SK-N-SH (cell line): ENCODE measurements at regions not wholly inside any gene's neighbourhood (a gene's known extent, or its start where the extent isn't known, plus 50 kb on each side); places are given as distances from the start of the nearest gene placed in this dataset.

Experiments used
- CTCF ChIA-PET: fragments of 300-600, 350-600 bp; formaldehyde crosslinking; extraction: SDS; loops from one replicate; lab custom pipeline; 2021; lab: Yijun Ruan, JAX
- POLR2A ChIA-PET: fragments of 350-600 bp; sonication (Branson Sonifier 250); formaldehyde crosslinking; extraction: SDS; loops from one replicate; lab custom pipeline; 2020; ENCODE audit warnings: antibody characterized with exemption, inconsistent platforms; lab: Yijun Ruan, JAX
- DNase-seq: peaks from one replicate; pipeline ENCODE4 v3.0.0; 2012
- H2AFZ ChIP-seq: fragments of 200-600 bp; sonication (generic); 2 replicates; pipeline ENCODE4 v1.8.1; 2016; ENCODE audit warnings: antibody characterized with exemption, mild to moderate bottlenecking, low read depth
- H3F3A ChIP-seq: fragments of 200-600 bp; sonication (generic); replicated peaks from 2 replicates; pipeline ENCODE3; 2016; ENCODE audit warnings: antibody characterized with exemption, mild to moderate bottlenecking; ENCODE audit not compliant: insufficient read depth
- H3K27ac ChIP-seq, 2 experiments: fragments of 200-500 bp in 1 of 2; fragments of 200-600 bp in 1 of 2; sonication (Bioruptor generic) in 1 of 2; sonication (generic), shearing (Covaris generic) in 1 of 2; 2 replicates each; pipeline versions ENCODE4 v1.5.1 to v1.6.1; 2014 to 2016; ENCODE audit warnings: low read depth in 2 of 2, inconsistent platforms in 1 of 2, low read length in 1 of 2, mild to moderate bottlenecking in 1 of 2, mixed read lengths in 1 of 2
- H3K27me3 ChIP-seq: fragments of 200-600 bp; sonication (generic), shearing (Covaris generic); 2 replicates; pipeline ENCODE4 v1.6.1; 2016; ENCODE audit warnings: mixed run types; ENCODE audit not compliant: insufficient read depth
- H3K36me3 ChIP-seq, 2 experiments: fragments of 200-500 bp in 1 of 2; fragments of 200-600 bp in 1 of 2; sonication (Bioruptor generic) in 1 of 2; sonication (generic) in 1 of 2; replicated peaks in 1 of 2; 2 replicates each; pipeline versions ENCODE3 to v1.5.1; 2014 to 2016; ENCODE audit warnings: low read length in 1 of 2, mild to moderate bottlenecking in 1 of 2; ENCODE audit not compliant: insufficient read depth in 2 of 2, control insufficient read depth in 1 of 2
- H3K4me1 ChIP-seq, 2 experiments: fragments of 200-500 bp in 1 of 2; fragments of 200-600 bp in 1 of 2; sonication (Bioruptor generic) in 1 of 2; sonication (generic), shearing (Covaris generic) in 1 of 2; 2 replicates each; pipeline versions ENCODE4 v1.5.1 to v1.6.1; 2014 to 2016; ENCODE audit warnings: low read depth in 1 of 2, low read length in 1 of 2, mixed run types in 1 of 2; ENCODE audit not compliant: insufficient read depth in 2 of 2, control insufficient read depth in 1 of 2
- H3K4me2 ChIP-seq: fragments of 200-600 bp; sonication (generic), shearing (Covaris generic); 2 replicates; pipeline ENCODE4 v1.6.1; 2017; ENCODE audit warnings: mixed run types
- H3K4me3 ChIP-seq, 2 experiments: fragments of 200-500 bp in 1 of 2; fragments of 200-600 bp in 1 of 2; sonication (Bioruptor generic) in 1 of 2; sonication (generic), shearing (Covaris generic) in 1 of 2; 2 replicates each; pipeline versions ENCODE4 v1.5.1 to v1.8.1; 2014 to 2016; ENCODE audit warnings: low read depth in 2 of 2, inconsistent platforms in 1 of 2, low read length in 1 of 2, mild to moderate bottlenecking in 1 of 2, mixed read lengths in 1 of 2, moderate library complexity in 1 of 2
- H3K79me2 ChIP-seq: fragments of 200-600 bp; sonication (generic); 2 replicates; pipeline ENCODE4 v1.8.1; 2017; ENCODE audit warnings: mild to moderate bottlenecking; ENCODE audit not compliant: insufficient read depth
- H3K9ac ChIP-seq: fragments of 200-600 bp; sonication (generic); 2 replicates; pipeline ENCODE4 v1.6.1; 2017; ENCODE audit warnings: mixed run types
- H3K9me2 ChIP-seq: fragments of 200-600 bp; sonication (generic); 2 replicates; pipeline ENCODE4 v1.6.1; 2017; ENCODE audit warnings: mixed run types
- H3K9me3 ChIP-seq: fragments of 200-600 bp; sonication (generic); 2 replicates; pipeline ENCODE4 v1.6.1; 2017; ENCODE audit warnings: mixed run types, mild to moderate bottlenecking, moderate library complexity
- H4K20me1 ChIP-seq: fragments of 200-600 bp; sonication (generic); 2 replicates; pipeline ENCODE4 v1.6.1; 2017; ENCODE audit warnings: mild to moderate bottlenecking, mixed run types; ENCODE audit not compliant: insufficient read depth
- CHD2 ChIP-seq: fragments of 150-350 bp; IDR thresholded peaks from 2 replicates; pipeline ENCODE4 v1.6.1; 2018; ENCODE audit warnings: low read length; ENCODE audit not compliant: partially characterized antibody
- ELF1 ChIP-seq: IDR thresholded peaks from 2 replicates; pipeline ENCODE4 v1.4.0; 2012
- EP300 ChIP-seq, 2 experiments: IDR thresholded peaks; 2 replicates each; pipeline versions ENCODE4 v1.4.0 to v1.6.1; 2012; ENCODE audit warnings: borderline replicate concordance in 1 of 2, low read depth in 1 of 2, low read length in 1 of 2
- EZH2phosphoT487 ChIP-seq: fragments of 200-600 bp; sonication (generic); IDR thresholded peaks from 2 replicates; pipeline ENCODE4 v1.6.1; 2017; ENCODE audit warnings: low read depth, mixed run types, mild to moderate bottlenecking, antibody characterized with exemption, moderate library complexity, borderline replicate concordance
- FOSL2 ChIP-seq: IDR thresholded peaks from 2 replicates; pipeline ENCODE4 v1.4.0; 2012; ENCODE audit warnings: low read depth, mild to moderate bottlenecking, moderate library complexity, borderline replicate concordance
- GABPA ChIP-seq: IDR thresholded peaks from 2 replicates; pipeline ENCODE4 v1.4.0; 2012; ENCODE audit warnings: low read depth, mild to moderate bottlenecking
- GATA2 ChIP-seq: sonication (generic); formaldehyde crosslinking; IDR thresholded peaks from 2 replicates; pipeline ENCODE4 v1.5.0; 2020; ENCODE audit warnings: mild to moderate bottlenecking, missing genetic modification reagents
- JUND ChIP-seq: IDR thresholded peaks from 2 replicates; pipeline ENCODE4 v1.4.0; 2012
- MEF2A ChIP-seq: IDR thresholded peaks from 2 replicates; pipeline ENCODE4 v1.4.0; 2012; ENCODE audit warnings: low read depth, borderline replicate concordance
- NFIC ChIP-seq: IDR thresholded peaks from 2 replicates; pipeline ENCODE4 v1.4.0; 2012; ENCODE audit warnings: borderline replicate concordance
- NRF1 ChIP-seq: IDR thresholded peaks from 2 replicates; pipeline ENCODE4 v1.6.1; 2012; ENCODE audit warnings: low read depth, mild to moderate bottlenecking, low read length
- RAD21 ChIP-seq: IDR thresholded peaks from 2 replicates; pipeline ENCODE4 v1.6.1; 2012; ENCODE audit warnings: mild to moderate bottlenecking, low read length
- RFX5 ChIP-seq: IDR thresholded peaks from 2 replicates; pipeline ENCODE4 v1.6.1; 2012; ENCODE audit warnings: mild to moderate bottlenecking, improper control_type of control experiment, low read length
- SIN3A ChIP-seq: IDR thresholded peaks from 2 replicates; pipeline ENCODE4 v1.6.1; 2012; ENCODE audit warnings: low read depth, mild to moderate bottlenecking, low read length, moderate library complexity, borderline replicate concordance
- SMC3 ChIP-seq: IDR thresholded peaks from 2 replicates; pipeline ENCODE4 v1.6.1; 2012; ENCODE audit warnings: low read depth, low read length, improper control_type of control experiment
- WGBS: methylation state at CpG from one replicate; pipeline ENCODE4 v1.1.6; 2017; ENCODE audit warnings: low lambda C conversion rate; 5-methylcytosine and 5-hydroxymethylcytosine counted together
- TF ChIP-seq, protein P1 (sequence below): IDR thresholded peaks from 2 replicates; pipeline ENCODE4 v1.4.0; 2012; ENCODE audit warnings: low read depth
- TF ChIP-seq, protein P2 (sequence below): IDR thresholded peaks from 2 replicates; pipeline ENCODE4 v1.6.1; 2012; ENCODE audit warnings: mild to moderate bottlenecking, low read depth, low read length, moderate library complexity
- TF ChIP-seq, protein P3 (sequence below): IDR thresholded peaks from 2 replicates; pipeline ENCODE4; 2012
- TF ChIP-seq, protein P4 (sequence below): fragments of 150-350 bp; IDR thresholded peaks from 2 replicates; pipeline ENCODE4 v1.6.1; 2017; ENCODE audit warnings: antibody characterized with exemption, low read length, low read depth, borderline replicate concordance

DNA sequence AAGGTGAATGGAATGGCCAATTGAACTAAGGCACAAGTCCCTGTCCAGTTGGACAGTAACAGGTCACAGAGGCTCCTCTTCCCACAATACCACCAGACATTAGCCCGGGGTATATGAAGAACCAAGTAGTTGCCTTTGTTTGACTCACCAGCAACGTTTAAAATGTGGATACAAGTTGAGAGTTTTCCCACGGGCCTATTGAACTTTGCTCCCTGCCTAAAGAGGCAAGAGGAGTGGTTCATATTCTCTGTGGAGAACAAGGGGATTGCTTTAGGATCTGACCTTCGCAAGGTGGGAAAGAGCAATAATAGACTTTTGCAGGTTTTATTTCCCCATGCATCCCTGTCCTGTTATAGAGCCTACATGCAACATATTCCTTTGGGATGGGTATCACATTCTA is 177.2 kb downstream of the POU4F1 start:
- Histone ChIP-seq H4K20me1 (no peaks in the 10 kb centered on the region), H3K9me3 (no peaks in the 10 kb centered on the region), H3K4me2 (no peak overlapping the region), H3K4me3 (no peak overlapping the region), H3K9me2 (no peaks in the 10 kb centered on the region), H3K27me3 (no peaks in the 10 kb centered on the region), H3K27ac (no peak overlapping the region), H3K9ac (no peak overlapping the region), H2AFZ (no peak overlapping the region), H3K79me2 (no peaks in the 10 kb centered on the region), H3K4me1 (no peaks in the 10 kb centered on the region), H3F3A (no peaks in the 10 kb centered on the region), H3K36me3 (no peaks in the 10 kb centered on the region)
- WGBS = 11% methylated on average over 4 of the region's 4 CpGs
- POLR2A ChIA-PET = no interaction called here
- CTCF ChIA-PET = no interaction called here
- no peak for DNase-seq
- TF ChIP-seq FOSL2 (no peak), EZH2phosphoT487 (no peak), MEF2A (no peak), SIN3A (no peak), SMC3 (no peak), NRF1 (no peak), CHD2 (no peak), NFIC (no peak), RAD21 (no peak), ELF1 (no peak), JUND (no peak), GABPA (no peak), RFX5 (no peak), EP300 (IDR thresholded peaks at IDR 0.05; ENCODE audit: borderline replicate concordance in 1 of 2, low read depth in 1 of 2, low read length in 1 of 2) (no peak), GATA2 (CRISPR knock-in tag) (no peak)
- TF ChIP-seq, protein P1, sequence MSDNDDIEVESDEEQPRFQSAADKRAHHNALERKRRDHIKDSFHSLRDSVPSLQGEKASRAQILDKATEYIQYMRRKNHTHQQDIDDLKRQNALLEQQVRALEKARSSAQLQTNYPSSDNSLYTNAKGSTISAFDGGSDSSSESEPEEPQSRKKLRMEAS = no peak
- TF ChIP-seq, protein P2, sequence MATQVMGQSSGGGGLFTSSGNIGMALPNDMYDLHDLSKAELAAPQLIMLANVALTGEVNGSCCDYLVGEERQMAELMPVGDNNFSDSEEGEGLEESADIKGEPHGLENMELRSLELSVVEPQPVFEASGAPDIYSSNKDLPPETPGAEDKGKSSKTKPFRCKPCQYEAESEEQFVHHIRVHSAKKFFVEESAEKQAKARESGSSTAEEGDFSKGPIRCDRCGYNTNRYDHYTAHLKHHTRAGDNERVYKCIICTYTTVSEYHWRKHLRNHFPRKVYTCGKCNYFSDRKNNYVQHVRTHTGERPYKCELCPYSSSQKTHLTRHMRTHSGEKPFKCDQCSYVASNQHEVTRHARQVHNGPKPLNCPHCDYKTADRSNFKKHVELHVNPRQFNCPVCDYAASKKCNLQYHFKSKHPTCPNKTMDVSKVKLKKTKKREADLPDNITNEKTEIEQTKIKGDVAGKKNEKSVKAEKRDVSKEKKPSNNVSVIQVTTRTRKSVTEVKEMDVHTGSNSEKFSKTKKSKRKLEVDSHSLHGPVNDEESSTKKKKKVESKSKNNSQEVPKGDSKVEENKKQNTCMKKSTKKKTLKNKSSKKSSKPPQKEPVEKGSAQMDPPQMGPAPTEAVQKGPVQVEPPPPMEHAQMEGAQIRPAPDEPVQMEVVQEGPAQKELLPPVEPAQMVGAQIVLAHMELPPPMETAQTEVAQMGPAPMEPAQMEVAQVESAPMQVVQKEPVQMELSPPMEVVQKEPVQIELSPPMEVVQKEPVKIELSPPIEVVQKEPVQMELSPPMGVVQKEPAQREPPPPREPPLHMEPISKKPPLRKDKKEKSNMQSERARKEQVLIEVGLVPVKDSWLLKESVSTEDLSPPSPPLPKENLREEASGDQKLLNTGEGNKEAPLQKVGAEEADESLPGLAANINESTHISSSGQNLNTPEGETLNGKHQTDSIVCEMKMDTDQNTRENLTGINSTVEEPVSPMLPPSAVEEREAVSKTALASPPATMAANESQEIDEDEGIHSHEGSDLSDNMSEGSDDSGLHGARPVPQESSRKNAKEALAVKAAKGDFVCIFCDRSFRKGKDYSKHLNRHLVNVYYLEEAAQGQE = no peak
- TF ChIP-seq, protein P3, sequence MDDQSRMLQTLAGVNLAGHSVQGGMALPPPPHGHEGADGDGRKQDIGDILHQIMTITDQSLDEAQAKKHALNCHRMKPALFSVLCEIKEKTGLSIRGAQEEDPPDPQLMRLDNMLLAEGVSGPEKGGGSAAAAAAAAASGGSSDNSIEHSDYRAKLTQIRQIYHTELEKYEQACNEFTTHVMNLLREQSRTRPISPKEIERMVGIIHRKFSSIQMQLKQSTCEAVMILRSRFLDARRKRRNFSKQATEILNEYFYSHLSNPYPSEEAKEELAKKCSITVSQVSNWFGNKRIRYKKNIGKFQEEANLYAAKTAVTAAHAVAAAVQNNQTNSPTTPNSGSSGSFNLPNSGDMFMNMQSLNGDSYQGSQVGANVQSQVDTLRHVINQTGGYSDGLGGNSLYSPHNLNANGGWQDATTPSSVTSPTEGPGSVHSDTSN = no peak
- TF ChIP-seq, protein P4, sequence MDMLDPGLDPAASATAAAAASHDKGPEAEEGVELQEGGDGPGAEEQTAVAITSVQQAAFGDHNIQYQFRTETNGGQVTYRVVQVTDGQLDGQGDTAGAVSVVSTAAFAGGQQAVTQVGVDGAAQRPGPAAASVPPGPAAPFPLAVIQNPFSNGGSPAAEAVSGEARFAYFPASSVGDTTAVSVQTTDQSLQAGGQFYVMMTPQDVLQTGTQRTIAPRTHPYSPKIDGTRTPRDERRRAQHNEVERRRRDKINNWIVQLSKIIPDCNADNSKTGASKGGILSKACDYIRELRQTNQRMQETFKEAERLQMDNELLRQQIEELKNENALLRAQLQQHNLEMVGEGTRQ = no peak
